ENCODE measurements at regions not wholly inside any gene's neighbourhood (a gene's known extent, or its start where the extent isn't known, plus 50 kb on each side); places are given as distances from the start of the nearest gene placed in this dataset.

DNA sequence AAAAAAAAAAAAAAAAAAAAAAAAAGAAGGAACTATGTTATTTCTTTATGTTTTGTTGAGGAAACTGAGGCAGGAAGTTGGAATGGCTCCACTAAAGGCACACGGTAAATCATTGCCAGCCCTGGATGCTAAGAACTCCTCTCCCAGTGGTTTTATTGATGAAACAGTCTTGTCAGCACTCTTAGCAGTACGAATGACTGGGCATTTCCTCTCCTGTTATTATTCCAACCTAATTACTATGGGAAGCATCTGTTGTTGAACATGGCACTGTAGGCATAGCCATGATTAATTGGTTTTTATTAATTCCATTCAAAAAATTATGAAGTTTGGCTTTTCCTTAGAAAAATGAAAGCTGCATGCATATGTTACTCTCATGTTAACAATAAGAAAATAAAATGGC lies 1387.1 kb upstream of the TMEM132C start:
- no peaks in the 10 kb centered on the region for H3K27me3 ChIP-seq (replicated peaks in 1 of 7)
- no peak overlapping the region for H3K4me3 ChIP-seq
- H3K4me1 ChIP-seq = no peaks in the 10 kb centered on the region
- no peak overlapping the region for H3K27ac ChIP-seq
- DNase-seq = no peak
- no peaks in the 10 kb centered on the region for H3K36me3 ChIP-seq
- 53 to 65% (median 56%) methylated on average over 2 of the region's 2 CpGs for WGBS, 5 donors
- intact Hi-C loops (cut with DNase I; ENCODE audit: low total_unique reads) = loop anchor here (10.0 kb wide), 2 partner anchors 1345 to 1695 kb away; partner anchors contain the start of gene TMEM132B
- TF ChIP-seq, protein P1, sequence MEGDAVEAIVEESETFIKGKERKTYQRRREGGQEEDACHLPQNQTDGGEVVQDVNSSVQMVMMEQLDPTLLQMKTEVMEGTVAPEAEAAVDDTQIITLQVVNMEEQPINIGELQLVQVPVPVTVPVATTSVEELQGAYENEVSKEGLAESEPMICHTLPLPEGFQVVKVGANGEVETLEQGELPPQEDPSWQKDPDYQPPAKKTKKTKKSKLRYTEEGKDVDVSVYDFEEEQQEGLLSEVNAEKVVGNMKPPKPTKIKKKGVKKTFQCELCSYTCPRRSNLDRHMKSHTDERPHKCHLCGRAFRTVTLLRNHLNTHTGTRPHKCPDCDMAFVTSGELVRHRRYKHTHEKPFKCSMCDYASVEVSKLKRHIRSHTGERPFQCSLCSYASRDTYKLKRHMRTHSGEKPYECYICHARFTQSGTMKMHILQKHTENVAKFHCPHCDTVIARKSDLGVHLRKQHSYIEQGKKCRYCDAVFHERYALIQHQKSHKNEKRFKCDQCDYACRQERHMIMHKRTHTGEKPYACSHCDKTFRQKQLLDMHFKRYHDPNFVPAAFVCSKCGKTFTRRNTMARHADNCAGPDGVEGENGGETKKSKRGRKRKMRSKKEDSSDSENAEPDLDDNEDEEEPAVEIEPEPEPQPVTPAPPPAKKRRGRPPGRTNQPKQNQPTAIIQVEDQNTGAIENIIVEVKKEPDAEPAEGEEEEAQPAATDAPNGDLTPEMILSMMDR (IDR thresholded peaks at IDR 0.05 in 8 of 11, conservative IDR thresholded peaks at IDR 0.05 in 3 of 11) = no peak
- no peak for TF ChIP-seq POLR2AphosphoS5 (IDR thresholded peaks at IDR 0.05)
- no peak for TF ChIP-seq POLR2A (IDR thresholded peaks at IDR 0.05)
- H3K9me3 ChIP-seq = no peaks in the 10 kb centered on the region

DNA sequence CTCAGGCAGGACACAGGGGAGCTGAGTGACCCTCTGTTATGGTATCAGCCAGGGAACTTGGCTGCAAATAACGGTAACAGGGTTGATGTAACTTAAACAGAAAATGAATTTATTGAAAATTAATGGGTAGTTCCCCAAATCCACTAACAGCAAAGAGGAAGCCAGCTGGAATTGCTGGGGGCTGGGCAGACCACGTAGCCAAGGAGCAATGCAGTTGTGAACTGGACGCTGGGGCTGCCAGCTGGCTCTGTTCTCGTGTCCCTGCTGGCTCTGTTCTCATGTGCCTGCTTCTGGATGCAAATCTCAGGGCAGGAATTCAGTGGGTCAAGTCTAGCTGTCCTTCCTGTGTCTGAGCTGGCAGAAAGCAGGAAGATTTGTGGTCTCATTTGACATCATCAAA lies 1383.3 kb upstream of the TMEM132C start:
- DNase-seq = no peak
- H3K36me3 ChIP-seq = no peaks in the 10 kb centered on the region
- H3K27ac ChIP-seq = no peak overlapping the region
- H3K9me3 ChIP-seq = peaks cover 0 to 5% (median 0%) of the 10 kb centered on the region in 8 donors
- TF ChIP-seq POLR2AphosphoS5 (IDR thresholded peaks at IDR 0.05) = no peak
- TF ChIP-seq, protein P1 (IDR thresholded peaks at IDR 0.05 in 8 of 11, conservative IDR thresholded peaks at IDR 0.05 in 3 of 11) = no peak
- no peak for TF ChIP-seq POLR2A (IDR thresholded peaks at IDR 0.05)
- H3K4me1 ChIP-seq = no peaks in the 10 kb centered on the region
- no peaks in the 10 kb centered on the region for H3K27me3 ChIP-seq (replicated peaks in 1 of 7)
- no peak overlapping the region for H3K4me3 ChIP-seq
- WGBS, 5 donors = 8 to 15% (median 10%) methylated on average over 4 of the region's 4 CpGs
- intact Hi-C loops (cut with DNase I; ENCODE audit: low total_unique reads) = no loop called here

DNA sequence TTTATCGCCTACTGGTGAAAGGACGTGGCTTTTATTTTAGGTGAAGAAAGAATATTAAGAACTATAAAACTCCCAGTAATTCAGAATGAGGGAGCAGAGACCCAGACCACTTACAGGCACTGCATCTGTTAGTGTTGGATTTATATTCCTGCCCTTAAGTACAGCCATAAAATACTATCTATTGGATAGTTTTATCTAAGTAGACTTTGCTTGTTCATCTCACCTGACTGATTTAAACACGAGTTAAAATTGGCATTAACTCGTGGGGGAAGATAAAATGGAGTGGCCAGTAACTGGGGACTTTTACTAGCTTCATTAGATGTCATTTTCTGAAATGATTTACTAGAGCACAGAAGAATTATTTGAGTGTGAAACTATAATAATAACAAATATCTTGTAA lies 1377.5 kb upstream of the TMEM132C start:
- Histone ChIP-seq H3K27ac (no peak overlapping the region), H3K9me3 (peaks cover 0 to 17% (median 7%) of the 10 kb centered on the region in 8 donors), H3K4me1 (no peaks in the 10 kb centered on the region), H3K4me3 (no peak overlapping the region), H3K36me3 (no peaks in the 10 kb centered on the region), H3K27me3 (replicated peaks in 1 of 7) (no peaks in the 10 kb centered on the region)
- intact Hi-C loops (cut with DNase I; ENCODE audit: low total_unique reads) = no loop called here
- 72 to 82% (median 79%) methylated on average over 4 of the region's 4 CpGs for whole genome bisulfite sequencing, 5 donors
- DNase-seq = no peak
- no peak for TF ChIP-seq POLR2A (IDR thresholded peaks at IDR 0.05)
- no peak for TF ChIP-seq POLR2AphosphoS5 (IDR thresholded peaks at IDR 0.05)
- TF ChIP-seq, protein P1 (IDR thresholded peaks at IDR 0.05 in 8 of 11, conservative IDR thresholded peaks at IDR 0.05 in 3 of 11) = no peak

DNA sequence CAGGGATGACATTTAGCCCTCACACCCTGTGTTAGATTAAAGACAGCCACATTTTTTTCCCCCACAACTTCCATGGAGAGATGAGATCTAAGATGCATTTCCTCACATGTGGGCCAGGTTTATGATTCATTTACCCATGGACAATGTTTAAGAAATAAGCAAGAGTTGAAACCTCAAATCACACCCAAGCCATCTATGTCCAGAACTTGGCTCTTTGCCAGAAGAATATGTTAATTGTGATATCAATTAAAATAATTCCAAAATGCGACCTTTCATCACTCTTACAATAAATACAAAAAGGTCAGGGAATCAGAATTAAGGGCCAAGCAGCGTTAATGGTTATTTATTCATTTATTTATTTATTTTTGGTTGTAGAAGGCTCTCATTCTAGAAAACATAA lies 1376.9 kb upstream of the TMEM132C start:
- peaks cover 0 to 17% (median 7%) of the 10 kb centered on the region in 8 donors for H3K9me3 ChIP-seq
- no peak overlapping the region for H3K27ac ChIP-seq
- H3K27me3 ChIP-seq (replicated peaks in 1 of 7) = no peaks in the 10 kb centered on the region
- no peak for DNase-seq
- intact Hi-C loops (cut with DNase I; ENCODE audit: low total_unique reads) = no loop called here
- no peaks in the 10 kb centered on the region for H3K4me1 ChIP-seq
- H3K4me3 ChIP-seq = no peak overlapping the region
- TF ChIP-seq POLR2A (IDR thresholded peaks at IDR 0.05) (no peak), POLR2AphosphoS5 (IDR thresholded peaks at IDR 0.05) (no peak)
- TF ChIP-seq, protein P1 (IDR thresholded peaks at IDR 0.05 in 8 of 11, conservative IDR thresholded peaks at IDR 0.05 in 3 of 11) = no peak
- 65 to 76% (median 68%) methylated on average over 2 of the region's 2 CpGs for WGBS, 5 donors
- H3K36me3 ChIP-seq = no peaks in the 10 kb centered on the region
